DMS114 treated with DMSO at 0.1 percent for 48 hours (cell line): ENCODE measurements at regions not wholly inside any gene's neighbourhood (a gene's known extent, or its start where the extent isn't known, plus 50 kb on each side); places are given as distances from the start of the nearest gene placed in this dataset.

Experiments
- DNase-seq: peaks from one replicate; lab custom pipeline; 2025; ENCODE audit not compliant: unreplicated experiment; lab: John Stamatoyannopoulos, UW

GRCh38 chr5:51449026-51449425, 65.8 kb downstream of the ISL1 start:
- DNase-seq, result no peak

GRCh38 chr5:51452562-51452961, 69.3 kb downstream of the ISL1 start:
- no peak for DNase-seq

- DNase-seq, result peak; percentile 17
Measured at GRCh38 chr5:51465165-51465564, 81.9 kb downstream of the ISL1 start.

GRCh38 chr5:51466214-51466613, 83.0 kb downstream of the ISL1 start:
- DNase-seq, result no peak

- peak; percentile 36 for DNase-seq
Measured at GRCh38 chr5:51468196-51468595, 84.9 kb downstream of the ISL1 start.

GRCh38 chr5:51471630-51472029, 88.4 kb downstream of the ISL1 start:
- DNase-seq, result no peak

GRCh38 chr5:51472472-51472871, 89.2 kb downstream of the ISL1 start:
- no peak for DNase-seq

GRCh38 chr5:51475628-51476027, 92.4 kb downstream of the ISL1 start:
- DNase-seq, result peak; percentile 24

GRCh38 chr5:51476431-51476830, 93.2 kb downstream of the ISL1 start:
- DNase-seq, result no peak

- DNase-seq, result no peak
Measured at GRCh38 chr5:51479840-51480239, 96.6 kb downstream of the ISL1 start.

- no peak for DNase-seq
Measured at GRCh38 chr5:51484326-51484725, 101.1 kb downstream of the ISL1 start.

GRCh38 chr5:51486158-51486557, 102.9 kb downstream of the ISL1 start:
- no peak for DNase-seq

- peak; percentile 43 for DNase-seq
Measured at GRCh38 chr5:51487952-51488351, 104.7 kb downstream of the ISL1 start.

- DNase-seq, result no peak
Measured at GRCh38 chr5:51488803-51489642, 105.8 kb downstream of the ISL1 start.

GRCh38 chr5:51494821-51495220, 111.6 kb downstream of the ISL1 start:
- no peak for DNase-seq

- no peak for DNase-seq
Measured at GRCh38 chr5:51495672-51496071, 112.4 kb downstream of the ISL1 start.

GRCh38 chr5:51517838-51518237, 134.6 kb downstream of the ISL1 start:
- DNase-seq, result no peak

- no peak for DNase-seq
Measured at GRCh38 chr5:51518607-51519006, 135.4 kb downstream of the ISL1 start.

GRCh38 chr5:51521583-51521982, 138.3 kb downstream of the ISL1 start:
- DNase-seq, result no peak

- DNase-seq, result no peak
Measured at GRCh38 chr5:51539232-51539631, 156.0 kb downstream of the ISL1 start.

- DNase-seq, result no peak
Measured at GRCh38 chr5:51544031-51544785, 161.0 kb downstream of the ISL1 start.

GRCh38 chr5:51556833-51557232, 173.6 kb downstream of the ISL1 start:
- DNase-seq, result no peak
